GM12875 (cell line): ENCODE measurements at regions not wholly inside any gene's neighbourhood (a gene's known extent, or its start where the extent isn't known, plus 50 kb on each side); places are given as distances from the start of the nearest gene placed in this dataset.

ENCODE experiments used
- H3K4me3 ChIP-seq: one replicate; pipeline ENCODE4 v1.5.1; 2011; ENCODE audit warnings: low read depth, low read length, control low read depth
- CTCF ChIP-seq: IDR thresholded peaks from 2 replicates; pipeline ENCODE4 v1.5.1; 2011; ENCODE audit warnings: low read depth, mild to moderate bottlenecking, control low read depth, inconsistent platforms, low read length, moderate library complexity, borderline replicate concordance; ENCODE audit not compliant: insufficient read depth

- no peak overlapping the region for H3K4me3 ChIP-seq
- TF ChIP-seq CTCF = no peak
Measured at GRCh38 chr2:59727121-59727590, 826.3 kb downstream of the BCL11A start.

- no peak for TF ChIP-seq CTCF
- no peak overlapping the region for H3K4me3 ChIP-seq
Measured at GRCh38 chr2:59726228-59727120, 827.0 kb downstream of the BCL11A start.

- no peak for TF ChIP-seq CTCF
- H3K4me3 ChIP-seq = no peak overlapping the region
Measured at GRCh38 chr2:59724746-59725145, 828.7 kb downstream of the BCL11A start.

- TF ChIP-seq CTCF = no peak
- no peak overlapping the region for H3K4me3 ChIP-seq
Measured at GRCh38 chr2:59720296-59720866, 833.1 kb downstream of the BCL11A start.

- no peak overlapping the region for H3K4me3 ChIP-seq
- TF ChIP-seq CTCF = no peak
Measured at GRCh38 chr2:59713577-59713976, 839.9 kb downstream of the BCL11A start.

- no peak for TF ChIP-seq CTCF
- H3K4me3 ChIP-seq = no peak overlapping the region
Measured at GRCh38 chr2:59711121-59711520, 842.3 kb downstream of the BCL11A start.

GRCh38 chr2:59706729-59707128, 846.7 kb downstream of the BCL11A start:
- TF ChIP-seq CTCF = no peak
- H3K4me3 ChIP-seq = no peak overlapping the region
